HK-2 (cell line): ENCODE measurements at regions not wholly inside any gene's neighbourhood (a gene's known extent, or its start where the extent isn't known, plus 50 kb on each side); places are given as distances from the start of the nearest gene placed in this dataset.
"Not testable (repeated sequence)": the region's sequence is repeated elsewhere in the genome, so short reads cannot be mapped to it uniquely, and the experiment has no call there.

ENCODE experiments used
- DNase-seq: peaks from one replicate; pipeline ENCODE4 v3.0.0-alpha.2; 2018; ENCODE audit not compliant: unreplicated experiment

DNA sequence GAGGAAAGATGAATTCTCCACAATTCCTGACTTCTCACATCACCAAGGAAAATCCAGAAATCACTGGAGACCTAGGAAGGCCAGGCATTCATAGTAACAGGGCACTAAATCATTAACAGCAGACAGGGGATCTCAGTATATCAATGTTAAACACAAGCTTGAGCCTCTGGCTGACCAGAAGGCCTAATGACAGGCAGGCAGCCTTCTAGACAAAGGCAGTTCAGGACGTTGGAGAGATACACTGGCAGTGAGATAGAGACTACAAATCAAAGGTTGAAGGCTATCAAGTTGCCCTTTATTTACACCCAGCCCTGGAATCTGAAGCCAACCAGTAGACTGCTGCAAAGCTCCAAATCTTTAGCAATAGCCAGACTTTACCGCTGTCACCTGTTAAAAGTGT is 422.8 kb upstream of the CCL2 start:
- no peak for DNase-seq

GRCh38 chr17:33837281-33837680 is 417.8 kb upstream of the CCL2 start:
- DNase-seq, result no peak

DNA sequence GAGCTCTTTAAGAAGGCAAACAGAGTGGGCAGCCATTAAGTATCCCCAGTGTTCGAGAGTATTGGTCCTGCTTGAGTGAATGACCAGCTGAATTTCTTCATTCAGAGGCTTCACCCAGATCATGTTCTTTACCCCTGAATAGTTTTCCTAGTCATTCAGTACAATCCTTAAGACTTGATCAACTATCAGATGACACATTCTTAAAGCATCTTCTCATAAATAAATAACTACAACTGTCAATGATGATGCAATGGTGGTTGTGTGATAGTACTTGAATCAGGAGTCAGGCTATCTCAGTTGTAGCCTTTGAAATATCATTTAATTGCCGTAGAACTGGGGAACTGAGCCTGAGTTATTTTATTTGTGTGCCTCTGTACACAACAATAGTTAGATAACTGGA is 416.8 kb upstream of the CCL2 start:
- no peak for DNase-seq

DNA sequence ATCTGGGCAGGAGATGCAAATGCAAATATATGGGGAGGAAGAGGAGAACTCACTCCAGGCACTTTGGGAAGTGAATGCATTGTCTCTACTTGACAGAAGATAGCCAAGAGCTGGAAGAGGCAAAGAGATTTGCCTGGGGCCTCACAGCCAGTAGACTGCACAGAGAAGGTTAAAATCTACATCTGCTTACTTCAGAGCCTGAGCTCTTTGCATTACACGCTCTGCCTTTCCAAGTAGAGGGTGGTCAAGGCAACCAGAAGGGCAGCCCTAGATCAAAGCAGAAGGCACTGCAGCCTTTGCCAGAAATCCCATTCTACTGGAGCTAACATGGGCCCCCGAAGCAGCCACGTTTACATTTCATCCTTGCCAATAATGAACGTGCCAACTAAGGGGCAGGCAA is 407.2 kb upstream of the CCL2 start:
- DNase-seq, result no peak

GRCh38 chr17:33848433-33848832 is 406.7 kb upstream of the CCL2 start:
- DNase-seq, result no peak

GRCh38 chr17:33854596-33854995 is 400.5 kb upstream of the CCL2 start:
- no peak for DNase-seq

DNA sequence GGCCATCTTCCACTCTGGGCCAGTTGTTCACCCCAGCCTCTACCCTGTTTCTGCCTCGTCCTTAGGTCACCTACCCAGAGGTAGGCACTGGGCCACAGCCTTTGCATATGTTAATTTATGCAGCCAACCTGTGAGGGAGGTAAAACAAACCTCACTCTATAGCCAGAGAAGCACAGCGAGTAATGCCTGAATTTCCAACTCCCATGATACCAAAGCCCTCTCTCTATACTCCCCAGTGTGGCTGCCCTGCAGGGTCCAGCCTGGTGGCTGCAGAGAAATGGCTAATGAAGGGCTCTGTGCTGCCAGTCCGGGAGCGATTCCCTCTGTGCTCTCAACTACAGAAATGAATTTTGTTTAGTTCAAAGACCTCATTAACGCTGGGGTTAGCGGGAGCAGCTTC is 397.0 kb upstream of the CCL2 start:
- no peak for DNase-seq

DNA sequence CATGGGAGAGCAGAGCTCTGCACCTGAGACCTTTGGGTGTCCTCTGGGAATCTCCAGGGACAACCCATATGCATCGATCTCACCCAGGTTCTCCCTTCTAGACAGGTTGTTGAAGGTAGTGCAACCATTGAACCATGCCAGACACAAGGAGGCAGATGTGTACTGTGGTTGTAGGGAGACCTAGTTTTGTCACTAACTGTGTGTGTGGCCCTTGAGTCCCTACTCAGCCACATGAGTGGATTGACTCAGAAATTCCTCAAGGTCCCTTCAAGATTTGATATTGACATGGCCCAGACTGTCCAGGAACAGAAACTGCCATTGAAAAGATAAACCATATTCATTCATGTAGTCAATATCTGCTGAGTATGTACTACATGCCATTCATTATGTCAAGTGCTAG is 396.4 kb upstream of the CCL2 start:
- no peak for DNase-seq

DNA sequence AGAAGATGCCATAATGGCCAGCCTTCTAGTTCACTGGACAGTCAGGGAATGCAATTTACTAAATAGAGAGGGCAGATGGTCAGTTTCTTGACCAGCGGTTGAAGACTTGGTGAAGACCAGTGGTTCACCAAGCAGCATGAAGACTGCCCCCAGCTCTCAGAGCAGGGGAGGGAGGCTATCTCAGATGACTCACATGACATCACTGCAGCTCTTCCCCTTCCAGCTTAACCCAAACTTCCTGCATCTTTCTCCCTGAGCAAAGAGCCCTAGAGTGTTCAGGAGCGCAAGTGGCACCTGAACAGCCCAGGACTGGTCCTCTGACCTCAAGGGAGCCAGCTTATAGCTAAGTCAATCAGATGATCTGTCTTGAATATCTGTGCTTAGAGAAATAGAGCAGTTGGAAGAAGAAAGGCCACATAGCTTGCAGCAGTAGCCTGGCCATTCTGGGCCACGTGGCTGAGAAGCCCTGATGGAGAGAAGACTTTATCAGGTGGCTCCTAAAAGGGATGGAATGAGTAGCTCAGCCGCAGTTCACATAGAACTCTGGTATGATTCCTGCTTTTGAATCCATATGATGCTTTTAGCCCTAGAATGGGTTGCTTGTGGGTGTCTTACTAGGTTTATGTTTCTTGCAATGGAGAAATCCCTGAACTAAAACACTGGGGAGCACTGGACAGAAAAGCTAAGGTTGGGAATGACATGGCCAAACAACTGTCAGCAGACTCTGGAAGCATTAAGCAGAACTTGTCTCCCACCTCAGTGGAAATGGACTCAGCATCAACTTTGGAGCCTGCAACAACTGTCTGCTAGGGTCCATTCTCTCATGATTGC is 392.1 kb upstream of the CCL2 start:
- no peak for DNase-seq

DNA sequence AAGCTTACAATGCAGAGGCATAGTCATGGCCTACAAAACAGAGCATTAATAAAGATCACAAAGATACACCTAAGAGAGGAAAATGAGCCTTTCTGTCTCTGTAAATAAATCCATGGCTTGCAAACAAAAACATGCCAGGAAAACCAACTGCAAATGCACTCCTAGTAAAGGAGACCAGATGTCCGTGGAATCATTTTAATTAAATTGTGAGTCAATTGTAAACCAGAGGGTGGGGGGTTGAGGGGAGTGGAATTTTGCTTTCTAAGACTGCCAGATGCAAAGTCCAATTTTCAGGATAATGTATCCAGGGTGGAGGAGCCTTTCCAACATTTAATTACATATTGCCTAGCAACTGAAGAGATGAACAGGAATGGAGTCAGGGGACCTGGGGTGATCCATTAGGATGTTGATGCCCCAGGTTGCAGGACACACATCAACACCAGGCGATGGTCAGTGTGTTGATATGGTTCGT is 390.3 kb upstream of the CCL2 start:
- no peak for DNase-seq

DNA sequence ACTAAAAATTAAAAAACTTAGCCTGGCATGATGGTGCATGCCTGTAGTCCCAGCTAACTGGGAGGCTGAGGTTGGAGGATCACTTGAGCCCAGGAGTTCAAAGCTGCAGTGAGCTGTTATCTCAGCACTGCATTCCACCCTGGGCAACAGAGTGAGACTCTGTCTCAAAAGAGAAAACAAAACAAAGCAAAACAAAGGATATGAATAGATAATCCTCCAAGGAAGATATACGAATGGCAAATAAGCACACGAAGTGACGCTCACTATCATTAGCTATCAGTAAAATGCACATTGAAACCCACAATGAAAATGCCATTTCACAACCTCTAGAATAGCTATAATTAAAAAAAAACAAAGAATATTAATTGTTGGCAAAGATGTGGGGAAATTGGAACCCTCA is 386.2 kb upstream of the CCL2 start:
- DNase-seq, result no peak

- DNase-seq, result no peak
Observed at GRCh38 chr17:33870936-33871335, 384.1 kb upstream of the CCL2 start.

GRCh38 chr17:33871720-33872540 is 383.2 kb upstream of the CCL2 start:
- peak; percentile 42 for DNase-seq

DNA sequence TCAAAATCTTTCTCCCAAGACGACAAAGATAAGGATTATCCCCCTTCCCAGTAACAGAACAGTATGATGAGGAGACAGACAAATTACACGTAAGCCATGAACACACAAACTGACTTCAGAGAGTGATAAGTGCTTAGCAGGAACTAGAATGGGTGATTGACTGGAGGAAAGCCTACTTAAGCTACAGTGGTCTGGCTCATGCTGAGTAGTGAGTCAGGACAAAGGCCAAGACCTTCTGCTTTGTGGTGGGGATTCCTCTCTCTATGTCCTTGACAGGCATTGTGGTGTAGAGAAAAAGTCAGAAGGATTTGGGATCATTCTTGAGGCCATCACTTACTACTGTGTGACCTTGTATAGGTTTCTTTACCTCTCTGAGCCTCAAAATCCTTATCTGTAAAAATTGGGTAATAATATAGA is 381.9 kb upstream of the CCL2 start:
- no peak for DNase-seq

- DNase-seq, result no peak
Observed at GRCh38 chr17:33874617-33875060, 380.4 kb upstream of the CCL2 start.

DNA sequence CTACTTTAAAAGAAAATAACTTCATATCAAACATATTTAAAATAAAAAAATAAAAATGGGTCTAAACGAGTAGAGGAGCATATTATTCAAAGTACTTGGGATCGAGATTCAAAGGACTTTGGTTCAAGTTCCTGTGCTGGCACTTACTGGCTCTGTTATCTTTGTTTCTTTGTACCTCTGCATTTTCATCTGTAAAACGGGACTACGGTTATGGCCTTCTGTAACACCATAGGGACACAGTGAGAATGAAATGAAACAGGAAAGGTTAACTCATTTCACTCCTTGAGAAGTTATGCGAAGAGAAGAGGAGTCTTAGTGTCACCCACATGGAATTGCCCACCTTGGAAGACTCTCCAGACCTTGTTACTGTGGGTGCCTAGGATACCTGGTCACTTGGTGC is 379.1 kb upstream of the CCL2 start:
- DNase-seq, result no peak

GRCh38 chr17:33882273-33882672 is 372.8 kb upstream of the CCL2 start:
- not testable (repeated sequence) for DNase-seq

DNA sequence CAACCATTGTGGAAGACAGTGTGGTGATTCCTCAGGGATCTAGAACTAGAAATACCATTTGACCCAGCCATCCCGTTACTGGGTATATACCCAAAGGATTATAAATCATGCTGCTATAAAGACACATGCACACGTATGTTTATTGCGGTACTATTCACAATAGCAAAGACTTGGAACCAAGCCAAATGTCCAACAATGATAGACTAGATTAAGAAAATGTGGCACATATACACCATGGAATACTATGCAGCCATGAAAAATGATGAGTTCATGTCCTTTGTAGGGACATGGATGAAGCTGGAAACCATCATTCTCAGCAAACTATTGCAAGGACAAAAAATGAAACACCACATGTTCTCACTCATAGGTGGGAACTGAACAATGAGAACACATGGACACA is 372.4 kb upstream of the CCL2 start:
- DNase-seq, result not testable (repeated sequence)

- DNase-seq, result no peak
Observed at GRCh38 chr17:33888455-33888854, 366.6 kb upstream of the CCL2 start.

- DNase-seq, result no peak
Observed at GRCh38 chr17:33889040-33889439, 366.0 kb upstream of the CCL2 start.

DNA sequence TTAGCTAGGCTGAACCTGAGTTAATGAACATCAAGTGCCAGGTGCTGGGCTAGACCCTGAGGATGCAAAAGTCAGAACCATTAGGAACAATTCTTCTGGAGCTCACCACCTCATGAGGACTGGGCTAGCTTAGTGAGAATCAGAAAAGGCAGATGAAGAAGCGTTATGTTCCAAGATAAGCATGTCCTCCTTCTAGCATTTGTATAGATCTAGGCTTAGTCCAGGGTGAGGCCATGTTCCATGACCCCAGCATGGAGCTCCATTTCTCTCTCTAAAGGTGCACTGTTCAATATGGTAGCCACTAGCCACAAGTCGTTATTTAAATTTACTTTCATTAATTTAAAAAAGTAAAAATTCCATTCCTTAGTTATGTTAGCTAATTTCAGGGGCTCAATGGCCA is 365.3 kb upstream of the CCL2 start:
- no peak for DNase-seq

GRCh38 chr17:33892717-33893591 is 362.1 kb upstream of the CCL2 start:
- DNase-seq, result no peak
